ENCODE measurements at regions not wholly inside any gene's neighbourhood (a gene's known extent, or its start where the extent isn't known, plus 50 kb on each side); places are given as distances from the start of the nearest gene placed in this dataset.

DNA sequence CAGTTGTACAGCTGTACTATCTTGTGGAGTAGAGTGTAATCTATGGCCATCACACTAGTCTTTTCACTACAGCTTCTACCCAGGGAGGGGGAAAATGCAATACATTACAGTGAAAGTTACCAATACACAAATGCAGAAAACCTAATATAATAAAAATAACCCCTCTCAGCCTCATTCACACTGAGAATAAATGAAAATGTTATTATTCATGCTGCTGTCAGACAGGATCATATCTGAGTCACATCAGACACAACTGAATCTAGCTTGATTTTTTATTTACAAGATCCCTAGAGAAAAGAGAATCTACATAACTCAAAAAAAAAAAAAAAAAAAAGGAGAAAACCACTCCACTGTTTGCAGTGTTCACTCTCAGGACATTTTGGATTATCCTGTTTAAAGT, 293.9 kb upstream of the ESRRG start:
- CTCF ChIA-PET = interaction anchor here (0.6 kb wide), 2 partner anchors 16 to 289 kb away, joined by 3 to 4 read pairs; no protein-coding TSS in a partner anchor

More for the DNA sequence above, 293.9 kb upstream of the ESRRG start:
- Histone ChIP-seq H3K4me1 (ENCODE audit: control insufficient read depth, insufficient read depth, low read length) (no peaks in the 10 kb centered on the region), H3K4me3 (ENCODE audit: insufficient read depth, low read depth, low read length) (no peak overlapping the region), H2AFZ (replicated peaks; ENCODE audit: low read length, poor library complexity) (no peak overlapping the region), H4K20me1 (ENCODE audit: insufficient read depth, low read length) (no peaks in the 10 kb centered on the region), H3K27me3 (ENCODE audit: control insufficient read depth, insufficient read depth, low read length) (no peaks in the 10 kb centered on the region), H3K27ac (ENCODE audit: insufficient read depth, low read length) (no peak overlapping the region), H3K23ac (ENCODE audit: low read depth, low read length) (no peak overlapping the region), H3K18ac (ENCODE audit: low read depth, low read length) (no peak overlapping the region), H2BK5ac (ENCODE audit: low read depth, low read length, poor library complexity, severe bottlenecking) (no peak overlapping the region), H2BK20ac (ENCODE audit: low read depth, low read length) (no peak overlapping the region), H3K9ac (ENCODE audit: low read depth, low read length) (no peak overlapping the region), H3K4ac (ENCODE audit: low read depth, low read length) (no peak overlapping the region), H3K36me3 (ENCODE audit: control insufficient read depth, insufficient read depth, low read length) (no peaks in the 10 kb centered on the region), H3K9me3 (ENCODE audit: control insufficient read depth, insufficient read depth, low read length) (no peaks in the 10 kb centered on the region), H2BK120ac (ENCODE audit: low read depth, low read length) (no peak overlapping the region), H3K14ac (replicated peaks; ENCODE audit: low read depth, low read length) (no peak overlapping the region), H3K79me1 (ENCODE audit: low read depth in 1 of 2, low read length in 2 of 2) (no peaks in the 10 kb centered on the region), H2AK5ac (ENCODE audit: low read depth, low read length) (no peak overlapping the region), H4K91ac (ENCODE audit: insufficient read depth, low read depth, low read length) (no peak overlapping the region), H4K5ac (ENCODE audit: low read depth, low read length) (no peak overlapping the region), H2BK15ac (ENCODE audit: low read depth, low read length) (no peak overlapping the region), H3K56ac (ENCODE audit: extremely low read depth, insufficient read depth, low read length) (no peak overlapping the region), H2AK9ac (replicated peaks; ENCODE audit: low read depth, low read length, poor library complexity) (no peak overlapping the region), H4K8ac (ENCODE audit: low read depth in 2 of 2, low read length in 2 of 2) (no peak overlapping the region), H3K9me1 (ENCODE audit: insufficient read depth, low read length) (no peaks in the 10 kb centered on the region), H3K4me2 (ENCODE audit: low read depth, low read length) (no peak overlapping the region)
- TF ChIP-seq USF2 (IDR thresholded peaks at IDR 0.05; ENCODE audit: low read depth, low read length) (no peak), POLR2A (IDR thresholded peaks at IDR 0.05; ENCODE audit: low read depth, low read length) (no peak), SMC3 (IDR thresholded peaks at IDR 0.05; ENCODE audit: low read depth, low read length) (no peak), RAD21 (IDR thresholded peaks at IDR 0.05; ENCODE audit: low read length) (no peak), NFE2L2 (IDR thresholded peaks at IDR 0.05; ENCODE audit: low read depth, low read length) (no peak), CHD1 (IDR thresholded peaks at IDR 0.05; ENCODE audit: low read depth, low read length) (no peak), BHLHE40 (IDR thresholded peaks at IDR 0.05; ENCODE audit: low read depth, low read length) (no peak)
- TF ChIP-seq, protein P1, sequence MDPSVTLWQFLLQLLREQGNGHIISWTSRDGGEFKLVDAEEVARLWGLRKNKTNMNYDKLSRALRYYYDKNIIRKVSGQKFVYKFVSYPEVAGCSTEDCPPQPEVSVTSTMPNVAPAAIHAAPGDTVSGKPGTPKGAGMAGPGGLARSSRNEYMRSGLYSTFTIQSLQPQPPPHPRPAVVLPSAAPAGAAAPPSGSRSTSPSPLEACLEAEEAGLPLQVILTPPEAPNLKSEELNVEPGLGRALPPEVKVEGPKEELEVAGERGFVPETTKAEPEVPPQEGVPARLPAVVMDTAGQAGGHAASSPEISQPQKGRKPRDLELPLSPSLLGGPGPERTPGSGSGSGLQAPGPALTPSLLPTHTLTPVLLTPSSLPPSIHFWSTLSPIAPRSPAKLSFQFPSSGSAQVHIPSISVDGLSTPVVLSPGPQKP (IDR thresholded peaks at IDR 0.05; ENCODE audit: borderline replicate concordance, low read depth, low read length) = no peak
- TF ChIP-seq, protein P2, sequence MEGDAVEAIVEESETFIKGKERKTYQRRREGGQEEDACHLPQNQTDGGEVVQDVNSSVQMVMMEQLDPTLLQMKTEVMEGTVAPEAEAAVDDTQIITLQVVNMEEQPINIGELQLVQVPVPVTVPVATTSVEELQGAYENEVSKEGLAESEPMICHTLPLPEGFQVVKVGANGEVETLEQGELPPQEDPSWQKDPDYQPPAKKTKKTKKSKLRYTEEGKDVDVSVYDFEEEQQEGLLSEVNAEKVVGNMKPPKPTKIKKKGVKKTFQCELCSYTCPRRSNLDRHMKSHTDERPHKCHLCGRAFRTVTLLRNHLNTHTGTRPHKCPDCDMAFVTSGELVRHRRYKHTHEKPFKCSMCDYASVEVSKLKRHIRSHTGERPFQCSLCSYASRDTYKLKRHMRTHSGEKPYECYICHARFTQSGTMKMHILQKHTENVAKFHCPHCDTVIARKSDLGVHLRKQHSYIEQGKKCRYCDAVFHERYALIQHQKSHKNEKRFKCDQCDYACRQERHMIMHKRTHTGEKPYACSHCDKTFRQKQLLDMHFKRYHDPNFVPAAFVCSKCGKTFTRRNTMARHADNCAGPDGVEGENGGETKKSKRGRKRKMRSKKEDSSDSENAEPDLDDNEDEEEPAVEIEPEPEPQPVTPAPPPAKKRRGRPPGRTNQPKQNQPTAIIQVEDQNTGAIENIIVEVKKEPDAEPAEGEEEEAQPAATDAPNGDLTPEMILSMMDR (conservative IDR thresholded peaks at IDR 0.05; ENCODE audit: low read depth, low read length) = no peak
- no peak for DNase-seq
- in situ Hi-C loops (cut with MboI; ENCODE audit: low sequenced_read_pairs) = no loop called here
- POLR2A ChIA-PET (ENCODE audit: unreplicated experiment) = no interaction called here
- intact Hi-C loops (cut with micrococcal nuclease) = no loop called here
- dilution Hi-C loops (cut with HindIII; ENCODE audit: low sequenced_read_pairs, unreplicated experiment) = no loop called here
- BruUV-seq (replicated peaks) = no TSS peak
- no peak for ATAC-seq (ENCODE audit: low read depth)

Measured in IMR-90 (cell line).